ENCODE measurements at regions not wholly inside any gene's neighbourhood (a gene's known extent, or its start where the extent isn't known, plus 50 kb on each side); places are given as distances from the start of the nearest gene placed in this dataset.

GRCh38 chr6:125662296-125662695 is 87.1 kb upstream of the HEY2 start:
- no peak for DNase-seq

GRCh38 chr6:125665295-125665814 is 84.1 kb upstream of the HEY2 start:
- no peak for DNase-seq

GRCh38 chr6:125667326-125667725 is 82.1 kb upstream of the HEY2 start:
- no peak for DNase-seq

- DNase-seq, result no peak
Observed at GRCh38 chr6:125668071-125668470, 81.4 kb upstream of the HEY2 start.

DNA sequence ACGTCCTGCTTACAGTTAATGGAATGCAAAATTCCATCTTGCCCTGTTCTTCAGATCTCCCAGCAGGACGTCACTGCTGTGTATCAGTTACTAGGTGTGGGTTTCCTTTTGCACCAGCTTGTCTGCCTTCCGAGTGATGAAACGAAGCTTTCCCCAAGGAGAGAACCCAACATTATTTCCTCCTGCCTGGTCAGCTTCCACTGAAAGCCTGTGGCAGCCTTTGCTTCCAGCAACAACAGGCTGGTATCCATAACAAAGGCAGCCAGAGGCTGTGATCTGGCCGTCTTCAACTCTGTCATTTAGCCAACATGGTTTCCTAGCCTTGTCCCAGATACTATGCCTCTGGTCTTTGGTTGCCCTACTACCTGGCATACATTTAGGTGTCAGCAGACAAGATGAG is 78.9 kb upstream of the HEY2 start:
- no peak for DNase-seq

- DNase-seq, result no peak
Observed at GRCh38 chr6:125671323-125671722, 78.1 kb upstream of the HEY2 start.

DNA sequence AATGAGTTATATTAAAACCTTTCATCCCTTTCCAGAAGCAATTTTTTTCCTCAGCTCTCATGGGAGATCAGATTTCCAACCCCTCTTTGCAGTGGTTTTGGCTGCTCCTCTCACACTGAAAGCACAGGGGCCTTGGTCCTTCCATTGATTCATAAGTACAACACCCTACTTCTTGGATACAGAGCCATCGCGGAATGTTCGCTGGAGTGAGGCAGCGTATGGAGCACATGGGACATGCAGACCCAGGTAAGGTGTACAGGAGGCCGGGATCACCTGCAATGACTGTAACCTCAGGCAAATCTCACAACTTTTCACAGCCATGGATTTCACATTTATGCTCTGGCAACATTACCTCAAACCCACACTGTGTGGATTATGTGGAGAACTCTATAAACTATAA is 75.2 kb upstream of the HEY2 start:
- no peak for DNase-seq

GRCh38 chr6:125678601-125679000 is 70.8 kb upstream of the HEY2 start:
- DNase-seq, result no peak

DNA sequence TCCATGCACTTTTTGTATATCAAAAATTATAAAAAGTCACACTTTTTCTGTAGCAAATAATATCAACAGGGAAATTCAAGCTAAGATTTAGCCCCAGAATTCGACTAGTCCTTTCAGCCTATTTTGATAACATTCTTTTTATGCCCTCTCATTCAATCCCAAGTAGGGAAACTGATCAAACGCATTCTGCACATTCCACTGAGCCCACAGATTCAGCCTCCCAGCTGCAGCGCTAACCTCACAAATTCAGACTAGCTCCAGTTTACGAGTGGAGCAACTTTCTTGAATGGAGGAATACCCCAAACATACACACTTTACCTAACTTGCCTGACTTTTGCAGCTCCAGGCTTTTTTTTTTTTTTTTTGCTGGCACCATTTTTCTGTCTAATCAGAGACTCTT is 70.3 kb upstream of the HEY2 start:
- DNase-seq, result no peak

- no peak for DNase-seq
Observed at GRCh38 chr6:125679651-125680050, 69.8 kb upstream of the HEY2 start.

GRCh38 chr6:125682939-125683338 is 66.5 kb upstream of the HEY2 start:
- DNase-seq, result no peak

- no peak for DNase-seq
Observed at GRCh38 chr6:125688138-125688537, 61.3 kb upstream of the HEY2 start.

GRCh38 chr6:125693480-125693879 is 56.0 kb upstream of the HEY2 start:
- no peak for DNase-seq

DNA sequence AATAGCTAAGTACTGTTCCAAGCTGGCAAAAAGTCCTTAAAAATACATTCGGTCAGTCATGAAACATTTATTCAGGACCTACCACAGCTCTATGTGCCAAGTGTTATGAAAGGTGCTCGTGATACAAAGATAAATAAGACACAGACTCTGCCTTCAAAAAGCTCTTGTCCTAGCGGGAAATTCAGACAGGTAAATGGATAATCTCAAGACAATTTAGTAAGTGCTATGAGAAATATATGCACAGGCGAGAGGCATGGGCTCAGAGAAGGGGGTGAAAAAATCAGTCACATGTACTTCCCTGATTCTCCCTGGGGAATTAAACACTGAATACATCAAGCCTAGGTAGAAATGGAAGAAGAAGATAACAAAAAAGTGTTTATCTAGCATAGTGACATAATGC is 49.8 kb upstream of the HEY2 start:
- DNase-seq, result no peak

Measured in NCI-H1417 (cell line).